Kidney (tissue), 13 donors: ENCODE measurements at regions not wholly inside any gene's neighbourhood (a gene's known extent, or its start where the extent isn't known, plus 50 kb on each side); places are given as distances from the start of the nearest gene placed in this dataset.

Experiments used
- DNase-seq, 5 donors: peaks; one replicate each; pipeline ENCODE4 v3.0.0-alpha.2; 2013 to 2020
- FAIRE-seq: peaks from 2 replicates; lab custom pipeline; 2012; peaks lifted over from hg19 to GRCh38; lab: Jason Lieb, UNC
- H3K27ac ChIP-seq, 2 donors: one replicate each; pipeline ENCODE4 v1.7.0; 2013; ENCODE audit warnings: low read depth in 2 of 2, low read length in 2 of 2, inconsistent platforms in 1 of 2
- H3K27me3 ChIP-seq: one replicate; pipeline ENCODE4 v1.7.1; 2013; ENCODE audit warnings: low read length, inconsistent platforms; ENCODE audit not compliant: control insufficient read depth, insufficient read depth
- H3K36me3 ChIP-seq, 3 donors: one replicate each; pipeline versions ENCODE4 v1.7.0 to v1.7.1; 2013; ENCODE audit warnings: low read length in 3 of 3, control low read depth in 1 of 3, inconsistent platforms in 1 of 3; ENCODE audit not compliant: insufficient read depth in 3 of 3, control insufficient read depth in 2 of 3
- H3K4me1 ChIP-seq, 3 donors: one replicate each; pipeline versions ENCODE4 v1.7.0 to v1.7.1; 2013; ENCODE audit warnings: low read length in 3 of 3, inconsistent platforms in 1 of 3, low read depth in 1 of 3; ENCODE audit not compliant: control insufficient read depth in 2 of 3, insufficient read depth in 2 of 3
- H3K4me3 ChIP-seq, 3 donors: one replicate each; pipeline versions ENCODE4 v1.7.0 to v1.8.1; 2013; ENCODE audit warnings: low read length in 3 of 3, control low read depth in 1 of 3, inconsistent platforms in 1 of 3
- H3K9ac ChIP-seq, 3 donors: one replicate each; pipeline versions ENCODE4 v1.7.0 to v1.7.1; 2013; ENCODE audit warnings: low read length in 3 of 3, control low read depth in 1 of 3, inconsistent platforms in 1 of 3
- H3K9me3 ChIP-seq, 3 donors: one replicate each; pipeline versions ENCODE4 v1.7.0 to v1.7.1; 2013; ENCODE audit warnings: low read length in 3 of 3, control low read depth in 1 of 3, inconsistent platforms in 1 of 3; ENCODE audit not compliant: control insufficient read depth in 2 of 3, insufficient read depth in 1 of 3
- intact Hi-C: fragments of 100-400 bp; cut with DNase I; formaldehyde crosslinking; loops from one replicate; pipeline ENCODE4 v1.11.1; 2022
- TF ChIP-seq, protein P1 (sequence below): IDR thresholded peaks from 3 replicates; pipeline ENCODE4 v1.5.1; 2012; ENCODE audit warnings: mild to moderate bottlenecking, moderate library complexity, borderline replicate concordance; ENCODE audit not compliant: insufficient read depth; ENCODE audit errors: extremely low read depth
- donor health status: control.
- donor health status: control.
- donor health status: control.
- donor health status: control.
- donor health status: control.
- donor health status: DM: yes; HTN: yes; CAD: no.
- donor health status: Normal renal cell carcinoma (clear cell type).

DNA sequence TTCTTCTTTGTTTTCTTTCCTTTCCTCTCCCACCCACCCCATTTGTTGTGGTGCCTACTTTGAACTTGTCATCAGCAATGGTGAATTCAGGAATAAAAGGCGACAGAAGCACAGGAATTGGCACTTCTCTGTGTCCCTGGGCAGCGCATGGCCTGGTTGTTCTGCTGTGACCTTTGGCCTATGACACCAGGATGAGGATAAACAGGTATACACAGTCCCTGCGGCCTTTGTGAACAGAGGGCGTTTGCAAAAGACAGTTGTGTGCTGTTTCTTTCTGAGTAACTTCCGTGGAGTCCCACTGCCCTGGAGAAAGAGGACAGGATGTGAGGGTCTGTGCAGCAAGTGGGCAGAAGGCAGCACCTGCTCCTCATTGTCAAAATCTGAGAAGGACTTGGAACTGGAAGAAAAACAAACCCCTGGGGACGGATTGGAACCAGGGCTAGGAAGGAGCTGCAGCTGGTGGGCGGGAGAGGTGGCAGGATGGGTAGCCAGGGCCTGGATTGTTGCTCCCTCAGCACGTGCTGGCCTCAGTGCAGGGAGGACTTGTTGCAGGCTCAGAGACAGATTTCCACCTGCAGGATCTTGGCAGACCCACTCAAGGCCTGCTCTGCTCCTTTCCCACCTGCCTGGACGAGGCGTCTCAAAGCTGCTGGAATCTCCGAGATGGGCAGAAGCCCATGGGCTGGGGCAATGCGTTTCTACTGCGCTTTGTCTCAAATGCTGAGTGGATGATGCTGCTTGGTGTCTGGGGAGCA is 159.5 kb downstream of the ACKR3 start:
- Histone ChIP-seq H3K36me3 (no peaks in the 10 kb centered on the region), H3K9me3 (no peaks in the 10 kb centered on the region), H3K27me3 (no peaks in the 10 kb centered on the region), H3K4me3 (no peak overlapping the region), H3K4me1 (peaks cover 0 to 5% (median 4%) of the 10 kb centered on the region in 3 donors), H3K27ac (no peak overlapping the region), H3K9ac (no peak overlapping the region)
- FAIRE-seq, result no peak
- TF ChIP-seq, protein P1, sequence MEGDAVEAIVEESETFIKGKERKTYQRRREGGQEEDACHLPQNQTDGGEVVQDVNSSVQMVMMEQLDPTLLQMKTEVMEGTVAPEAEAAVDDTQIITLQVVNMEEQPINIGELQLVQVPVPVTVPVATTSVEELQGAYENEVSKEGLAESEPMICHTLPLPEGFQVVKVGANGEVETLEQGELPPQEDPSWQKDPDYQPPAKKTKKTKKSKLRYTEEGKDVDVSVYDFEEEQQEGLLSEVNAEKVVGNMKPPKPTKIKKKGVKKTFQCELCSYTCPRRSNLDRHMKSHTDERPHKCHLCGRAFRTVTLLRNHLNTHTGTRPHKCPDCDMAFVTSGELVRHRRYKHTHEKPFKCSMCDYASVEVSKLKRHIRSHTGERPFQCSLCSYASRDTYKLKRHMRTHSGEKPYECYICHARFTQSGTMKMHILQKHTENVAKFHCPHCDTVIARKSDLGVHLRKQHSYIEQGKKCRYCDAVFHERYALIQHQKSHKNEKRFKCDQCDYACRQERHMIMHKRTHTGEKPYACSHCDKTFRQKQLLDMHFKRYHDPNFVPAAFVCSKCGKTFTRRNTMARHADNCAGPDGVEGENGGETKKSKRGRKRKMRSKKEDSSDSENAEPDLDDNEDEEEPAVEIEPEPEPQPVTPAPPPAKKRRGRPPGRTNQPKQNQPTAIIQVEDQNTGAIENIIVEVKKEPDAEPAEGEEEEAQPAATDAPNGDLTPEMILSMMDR, result no peak
- DNase-seq, result no peak
- intact Hi-C loops, result no loop called here

GRCh38 chr2:236730393-236730792 is 160.8 kb downstream of the ACKR3 start:
- FAIRE-seq, result no peak
- no peaks in the 10 kb centered on the region for H3K27me3 ChIP-seq
- intact Hi-C loops, result no loop called here
- TF ChIP-seq, protein P1, result no peak
- no peak for DNase-seq
- no peak overlapping the region for H3K4me3 ChIP-seq
- peak overlapping the region; percentile 26 to 61 for H3K27ac ChIP-seq
- H3K4me1 ChIP-seq, result peaks cover 0 to 5% (median 4%) of the 10 kb centered on the region in 3 donors
- no peaks in the 10 kb centered on the region for H3K9me3 ChIP-seq
- H3K9ac ChIP-seq, result no peak overlapping the region
- no peaks in the 10 kb centered on the region for H3K36me3 ChIP-seq

GRCh38 chr2:236731767-236732580 is 162.3 kb downstream of the ACKR3 start:
- H3K9ac ChIP-seq, result no peak overlapping the region
- intact Hi-C loops, result no loop called here
- no peaks in the 10 kb centered on the region for H3K27me3 ChIP-seq
- TF ChIP-seq, protein P1, result no peak
- H3K4me3 ChIP-seq, result no peak overlapping the region
- DNase-seq (no peak), FAIRE-seq (no peak)
- no peaks in the 10 kb centered on the region for H3K36me3 ChIP-seq
- no peaks in the 10 kb centered on the region for H3K9me3 ChIP-seq
- H3K4me1 ChIP-seq, result peaks cover 0 to 5% (median 4%) of the 10 kb centered on the region in 3 donors
- peak overlapping the region; percentile 52 to 79 for H3K27ac ChIP-seq
